Body of pancreas (tissue), 4 donors: ENCODE measurements at regions not wholly inside any gene's neighbourhood (a gene's known extent, or its start where the extent isn't known, plus 50 kb on each side); places are given as distances from the start of the nearest gene placed in this dataset.

ENCODE experiments used
- ATAC-seq: fragments of 150-250 bp; one replicate; pipeline ENCODE4 v1.9.1; 2016
- DNase-seq, 4 donors: peaks; one replicate each; pipeline ENCODE4 v3.0.0-alpha.2; 2019
- H3K27ac ChIP-seq, 4 donors: fragments of 200-600 bp; sonication (generic); 1 replicate in 3 of 4; 2 replicates in 1 of 4; pipeline versions ENCODE4 v1.5.1 to v1.6.1; 2016 to 2019; ENCODE audit warnings: mild to moderate bottlenecking in 1 of 4, mixed read lengths in 1 of 4, moderate library complexity in 1 of 4
- H3K27me3 ChIP-seq, 2 donors: fragments of 200-600 bp; sonication (generic); one replicate each; pipeline ENCODE4 v1.6.0; 2016; ENCODE audit warnings: mild to moderate bottlenecking in 1 of 2
- H3K36me3 ChIP-seq, 2 donors: fragments of 200-600 bp; sonication (generic); replicated peaks in 1 of 2; 2 replicates each; pipeline ENCODE4 v1.5.1; 2016; ENCODE audit warnings: low read depth in 2 of 2; ENCODE audit not compliant: insufficient read depth in 1 of 2
- H3K4me1 ChIP-seq: fragments of 200-600 bp; sonication (generic); one replicate; pipeline ENCODE4 v1.6.0; 2016
- H3K4me3 ChIP-seq, 2 donors: fragments of 200-600 bp; sonication (generic); 1 replicate in 1 of 2; 2 replicates in 1 of 2; pipeline ENCODE4 v1.5.1; 2016 to 2019
- H3K9me3 ChIP-seq, 3 donors: fragments of 200-600 bp; sonication (generic); 1 replicate in 2 of 3; 2 replicates in 1 of 3; pipeline ENCODE4 v1.5.1; 2016
- POLR2A ChIP-seq, 3 donors: fragments of 450-650 bp; IDR thresholded peaks; one replicate each; pipeline ENCODE4 v1.6.1; 2016; ENCODE audit warnings: antibody characterized with exemption in 3 of 3, mild to moderate bottlenecking in 2 of 3
- WGBS, 2 donors: methylation state at CpG; one replicate each; pipeline ENCODE4 v1.1.5; 2017; 5-methylcytosine and 5-hydroxymethylcytosine counted together
- intact Hi-C: fragments of 100-400 bp; cut with DNase I; formaldehyde crosslinking; loops from one replicate; pipeline ENCODE4 v1.15.1; 2023
- TF ChIP-seq, protein P1 (sequence below), 7 experiments: fragments of 450-650 bp in 4 of 7; fragments of 200-600 bp in 3 of 7; sonication (generic) in 3 of 7; IDR thresholded peaks; one replicate each; pipeline ENCODE4 v1.5.1; 2016 to 2019; ENCODE audit warnings: antibody characterized with exemption in 7 of 7

GRCh38 chr5:16995372-16995771 lies 59.3 kb upstream of the MYO10 start:
- H3K27me3 ChIP-seq = no peaks in the 10 kb centered on the region
- DNase-seq (no peak), ATAC-seq (no peak)
- H3K4me3 ChIP-seq = no peak overlapping the region
- H3K9me3 ChIP-seq = no peaks in the 10 kb centered on the region
- no peak for TF ChIP-seq POLR2A (IDR thresholded peaks at IDR 0.05)
- TF ChIP-seq, protein P1, sequence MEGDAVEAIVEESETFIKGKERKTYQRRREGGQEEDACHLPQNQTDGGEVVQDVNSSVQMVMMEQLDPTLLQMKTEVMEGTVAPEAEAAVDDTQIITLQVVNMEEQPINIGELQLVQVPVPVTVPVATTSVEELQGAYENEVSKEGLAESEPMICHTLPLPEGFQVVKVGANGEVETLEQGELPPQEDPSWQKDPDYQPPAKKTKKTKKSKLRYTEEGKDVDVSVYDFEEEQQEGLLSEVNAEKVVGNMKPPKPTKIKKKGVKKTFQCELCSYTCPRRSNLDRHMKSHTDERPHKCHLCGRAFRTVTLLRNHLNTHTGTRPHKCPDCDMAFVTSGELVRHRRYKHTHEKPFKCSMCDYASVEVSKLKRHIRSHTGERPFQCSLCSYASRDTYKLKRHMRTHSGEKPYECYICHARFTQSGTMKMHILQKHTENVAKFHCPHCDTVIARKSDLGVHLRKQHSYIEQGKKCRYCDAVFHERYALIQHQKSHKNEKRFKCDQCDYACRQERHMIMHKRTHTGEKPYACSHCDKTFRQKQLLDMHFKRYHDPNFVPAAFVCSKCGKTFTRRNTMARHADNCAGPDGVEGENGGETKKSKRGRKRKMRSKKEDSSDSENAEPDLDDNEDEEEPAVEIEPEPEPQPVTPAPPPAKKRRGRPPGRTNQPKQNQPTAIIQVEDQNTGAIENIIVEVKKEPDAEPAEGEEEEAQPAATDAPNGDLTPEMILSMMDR (IDR thresholded peaks at IDR 0.05) = no peak
- WGBS, 2 donors = 81% methylated on average over 4 of the region's 4 CpGs
- intact Hi-C loops = no loop called here
- H3K4me1 ChIP-seq = no peaks in the 10 kb centered on the region
- H3K27ac ChIP-seq = no peak overlapping the region
- no peaks in the 10 kb centered on the region for H3K36me3 ChIP-seq

DNA sequence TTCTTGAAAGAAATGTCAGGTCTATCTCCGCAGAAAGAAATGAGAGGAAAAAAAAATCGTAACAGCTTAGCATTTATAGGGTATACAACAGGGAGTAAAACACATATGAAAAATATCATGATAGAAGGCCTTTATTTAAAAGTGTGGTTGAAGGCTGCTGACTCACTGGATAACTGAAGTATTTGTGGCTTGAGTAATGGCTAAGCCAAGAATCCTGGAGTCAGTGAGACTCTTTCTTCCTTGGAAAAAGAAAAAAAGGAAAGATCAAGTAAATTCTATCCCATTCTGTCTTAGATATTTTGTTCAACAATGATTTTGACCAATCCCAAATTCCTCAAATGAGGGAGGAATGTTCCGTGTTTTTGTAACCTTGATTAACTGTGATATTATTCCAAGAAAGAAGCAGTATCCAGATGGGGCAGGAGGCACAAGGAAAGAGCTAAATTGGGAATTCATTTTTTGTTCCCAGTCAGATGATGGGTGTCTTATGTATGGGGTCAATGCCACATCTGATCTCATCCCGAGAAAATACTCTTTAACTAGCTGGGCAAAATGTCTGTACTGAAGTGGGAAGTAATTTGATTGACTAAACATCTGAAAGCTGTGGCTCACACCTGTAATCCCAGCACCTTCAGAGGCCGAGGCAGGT lies 64.3 kb upstream of the MYO10 start:
- no peaks in the 10 kb centered on the region for H3K36me3 ChIP-seq
- H3K9me3 ChIP-seq = no peaks in the 10 kb centered on the region
- no peaks in the 10 kb centered on the region for H3K27me3 ChIP-seq
- intact Hi-C loops = no loop called here
- WGBS, 2 donors = 55 to 69% methylated on average over 5 of the region's 5 CpGs
- no peak for DNase-seq
- ATAC-seq = peak; percentile 21
- TF ChIP-seq, protein P1 (IDR thresholded peaks at IDR 0.05) = no peak
- no peak for TF ChIP-seq POLR2A (IDR thresholded peaks at IDR 0.05)
- no peak overlapping the region for H3K4me3 ChIP-seq
- H3K27ac ChIP-seq = no peak overlapping the region
- H3K4me1 ChIP-seq = no peaks in the 10 kb centered on the region

- no peak overlapping the region for H3K4me3 ChIP-seq
- no peaks in the 10 kb centered on the region for H3K36me3 ChIP-seq
- intact Hi-C loops = no loop called here
- no peaks in the 10 kb centered on the region for H3K9me3 ChIP-seq
- ATAC-seq = no peak
- no peaks in the 10 kb centered on the region for H3K4me1 ChIP-seq
- no peak overlapping the region for H3K27ac ChIP-seq
- TF ChIP-seq, protein P1 (IDR thresholded peaks at IDR 0.05) = no peak
- no peak for TF ChIP-seq POLR2A (IDR thresholded peaks at IDR 0.05)
- DNase-seq = no peak
- H3K27me3 ChIP-seq = no peaks in the 10 kb centered on the region
- 81 to 87% methylated on average over 3 of the region's 3 CpGs for WGBS, 2 donors
Measured at GRCh38 chr5:17001428-17001827, 65.3 kb upstream of the MYO10 start.

DNA sequence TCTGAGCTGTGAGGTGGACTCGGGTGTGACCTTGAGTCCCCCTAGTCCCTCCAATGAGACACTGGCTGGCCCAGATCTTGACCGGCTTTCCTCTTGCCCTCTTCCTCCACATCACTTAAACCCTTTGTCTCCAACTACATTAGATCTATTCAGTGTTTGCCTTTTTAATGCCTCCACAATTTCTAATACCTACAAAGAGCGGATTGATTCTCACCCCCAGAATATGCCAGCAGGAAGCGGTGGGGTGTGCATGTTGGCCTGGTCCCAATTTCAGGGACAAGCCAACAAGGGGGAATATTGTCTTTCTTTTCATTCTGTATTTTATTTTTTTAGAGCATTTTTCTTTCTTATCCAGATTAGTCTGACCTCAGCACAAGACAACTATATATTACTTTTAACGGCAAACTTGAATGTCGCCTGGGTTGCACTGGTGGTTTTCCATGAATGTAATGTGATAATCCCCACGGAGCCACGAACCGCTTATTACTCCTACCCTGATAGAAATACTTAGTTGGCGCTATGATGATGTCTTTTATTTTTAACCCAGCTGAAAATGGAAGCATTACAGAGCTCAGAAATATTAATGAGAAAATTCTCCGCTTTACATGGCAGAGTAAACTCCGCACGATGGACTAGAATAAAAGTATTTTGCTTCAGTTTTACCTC lies 68.5 kb upstream of the MYO10 start:
- intact Hi-C loops = no loop called here
- TF ChIP-seq POLR2A (IDR thresholded peaks at IDR 0.05) = no peak
- TF ChIP-seq, protein P1 (IDR thresholded peaks at IDR 0.05) = no peak
- Histone ChIP-seq H3K36me3 (no peaks in the 10 kb centered on the region), H3K27me3 (no peaks in the 10 kb centered on the region), H3K4me1 (no peaks in the 10 kb centered on the region), H3K27ac (no peak overlapping the region), H3K4me3 (no peak overlapping the region), H3K9me3 (no peaks in the 10 kb centered on the region)
- DNase-seq (no peak), ATAC-seq (no peak)
- WGBS, 2 donors = 88 to 90% methylated on average over 13 of the region's 13 CpGs
